ENCODE measurements at regions not wholly inside any gene's neighbourhood (a gene's known extent, or its start where the extent isn't known, plus 50 kb on each side); places are given as distances from the start of the nearest gene placed in this dataset.
A peak's percentile ranks its signal among the peaks of the same experiment; 100 is the strongest.

DNA sequence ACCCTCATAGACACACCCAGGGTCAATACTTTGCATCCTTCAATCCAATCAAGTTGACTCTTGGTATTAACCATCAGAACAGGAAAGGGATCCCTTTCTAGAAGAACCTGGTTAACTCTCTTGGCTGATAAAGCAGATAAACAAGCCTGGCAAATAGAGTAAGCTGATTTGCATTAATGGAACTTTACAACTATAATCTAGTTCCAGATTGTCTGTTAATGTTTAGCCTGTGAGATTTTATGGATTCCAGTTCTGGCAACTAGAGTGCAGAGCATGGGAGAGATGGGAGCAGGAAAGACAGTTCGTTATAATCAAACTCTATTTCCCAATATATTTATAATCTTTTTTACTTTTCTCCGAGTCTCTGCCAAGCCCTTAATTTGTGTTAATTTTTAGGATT, 272.6 kb upstream of the KLHL1 start:
- DNase-seq (peak; percentile 33 to 81), FAIRE-seq (no peak)
- no peaks in the 10 kb centered on the region for H3K4me1 ChIP-seq (ENCODE audit: control insufficient read depth in 3 of 3, insufficient read depth in 2 of 3, low read depth in 1 of 3, low read length in 2 of 3)
- no peak overlapping the region for H3K4me3 ChIP-seq (ENCODE audit: low read depth in 1 of 3, low read length in 3 of 3)
- 18 to 60% (median 18%) methylated on average over 2 of the region's 2 CpGs for WGBS, 3 donors
- H3K36me3 ChIP-seq (ENCODE audit: control insufficient read depth in 3 of 3, insufficient read depth in 2 of 3, low read depth in 1 of 3, low read length in 3 of 3): no peaks in the 10 kb centered on the region
- H3K9me3 ChIP-seq (ENCODE audit: control insufficient read depth in 2 of 2, insufficient read depth in 1 of 2, low read depth in 1 of 2, low read length in 1 of 2): peaks cover 0 to 5% of the 10 kb centered on the region in 2 donors
- no peaks in the 10 kb centered on the region for H3K27me3 ChIP-seq (ENCODE audit: control insufficient read depth in 3 of 3, insufficient read depth in 3 of 3, low read length in 3 of 3)
- no peak overlapping the region for H3K27ac ChIP-seq (ENCODE audit: low read depth in 1 of 3, low read length in 2 of 3)

DNA sequence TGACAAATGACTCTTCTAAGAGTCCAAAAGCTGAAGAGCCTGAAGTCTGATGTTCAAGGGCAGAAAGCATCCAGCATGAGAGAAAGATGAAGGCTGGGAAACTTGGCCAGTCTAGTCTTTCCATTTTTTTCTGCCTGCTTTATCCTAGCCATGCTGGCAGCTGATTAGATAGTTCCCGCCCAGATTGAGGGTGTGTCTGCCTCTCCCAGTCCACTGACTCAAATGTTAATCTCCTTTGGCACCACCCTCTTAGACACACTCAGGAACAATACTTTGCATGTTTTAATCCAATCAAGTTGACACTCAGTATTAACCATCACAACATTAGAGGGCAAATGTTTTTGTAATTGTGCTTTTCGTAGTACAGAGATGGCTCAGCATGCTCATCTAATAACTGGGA, 267.5 kb upstream of the KLHL1 start:
- Histone ChIP-seq H3K4me1 (ENCODE audit: control insufficient read depth in 3 of 3, insufficient read depth in 2 of 3, low read depth in 1 of 3, low read length in 2 of 3) (no peaks in the 10 kb centered on the region), H3K36me3 (ENCODE audit: control insufficient read depth in 3 of 3, insufficient read depth in 2 of 3, low read depth in 1 of 3, low read length in 3 of 3) (no peaks in the 10 kb centered on the region), H3K9me3 (ENCODE audit: control insufficient read depth in 2 of 2, insufficient read depth in 1 of 2, low read depth in 1 of 2, low read length in 1 of 2) (no peaks in the 10 kb centered on the region), H3K27ac (ENCODE audit: low read depth in 1 of 3, low read length in 2 of 3) (peak overlapping the region in 1 of 3 donors; percentile 12), H3K27me3 (ENCODE audit: control insufficient read depth in 3 of 3, insufficient read depth in 3 of 3, low read length in 3 of 3) (no peaks in the 10 kb centered on the region), H3K4me3 (ENCODE audit: low read depth in 1 of 3, low read length in 3 of 3) (no peak overlapping the region)
- FAIRE-seq (no peak), DNase-seq (peak; percentile 12 to 85)
- WGBS, 3 donors: 28 to 65% (median 32%) methylated on average over 2 of the region's 2 CpGs

DNA sequence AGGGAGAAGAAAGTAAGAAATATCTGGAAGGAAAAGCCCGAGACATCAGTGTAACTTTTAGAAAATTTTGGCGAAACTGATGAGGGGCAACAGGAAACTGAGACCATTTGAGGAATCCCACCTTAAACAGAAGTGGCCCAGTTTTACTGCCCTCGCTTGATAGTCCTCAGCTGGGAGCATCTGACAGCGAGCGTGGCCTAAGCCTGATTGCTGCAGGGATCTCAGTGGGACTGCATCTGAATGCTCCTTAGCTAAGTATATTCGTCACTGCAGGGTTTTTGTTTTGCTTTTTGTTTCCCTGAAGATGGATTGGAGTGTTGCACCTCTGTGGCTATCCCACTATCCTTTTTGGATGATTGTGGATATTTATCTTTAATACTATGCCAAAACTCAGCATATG, 262.7 kb upstream of the KLHL1 start:
- H3K4me3 ChIP-seq (ENCODE audit: low read depth in 1 of 3, low read length in 3 of 3): no peak overlapping the region
- WGBS, 3 donors: 69 to 82% (median 82%) methylated on average over 6 of the region's 6 CpGs
- H3K36me3 ChIP-seq (ENCODE audit: control insufficient read depth in 3 of 3, insufficient read depth in 2 of 3, low read depth in 1 of 3, low read length in 3 of 3): peaks cover 0 to 1% (median 0%) of the 10 kb centered on the region in 3 donors
- DNase-seq (no peak), FAIRE-seq (no peak)
- H3K9me3 ChIP-seq (ENCODE audit: control insufficient read depth in 2 of 2, insufficient read depth in 1 of 2, low read depth in 1 of 2, low read length in 1 of 2): no peaks in the 10 kb centered on the region
- no peak overlapping the region for H3K27ac ChIP-seq (ENCODE audit: low read depth in 1 of 3, low read length in 2 of 3)
- no peaks in the 10 kb centered on the region for H3K27me3 ChIP-seq (ENCODE audit: control insufficient read depth in 3 of 3, insufficient read depth in 3 of 3, low read length in 3 of 3)
- H3K4me1 ChIP-seq (ENCODE audit: control insufficient read depth in 3 of 3, insufficient read depth in 2 of 3, low read depth in 1 of 3, low read length in 2 of 3): peaks cover 0 to 7% (median 2%) of the 10 kb centered on the region in 3 donors

DNA sequence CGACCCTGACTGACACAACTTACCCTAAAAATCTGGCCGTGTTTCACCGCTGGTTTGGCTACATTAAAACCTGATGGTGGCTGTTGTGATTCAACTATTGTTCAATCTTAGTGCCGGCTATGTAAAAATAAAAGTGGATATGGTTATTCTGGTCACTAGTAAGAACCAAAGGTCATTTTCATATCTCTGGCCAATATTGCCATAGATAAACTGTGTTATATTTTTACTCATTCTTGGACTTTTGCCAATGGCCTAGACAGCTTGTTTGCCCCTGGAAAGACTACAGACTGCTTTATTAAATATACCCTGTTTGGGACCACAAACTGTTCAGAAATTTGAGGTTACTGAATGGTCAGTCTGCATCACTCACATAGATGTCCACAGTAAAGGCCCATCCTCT, 258.5 kb upstream of the KLHL1 start:
- H3K27ac ChIP-seq (ENCODE audit: low read depth in 1 of 3, low read length in 2 of 3): peak overlapping the region in 1 of 3 donors; percentile 32
- no peak for FAIRE-seq

DNA sequence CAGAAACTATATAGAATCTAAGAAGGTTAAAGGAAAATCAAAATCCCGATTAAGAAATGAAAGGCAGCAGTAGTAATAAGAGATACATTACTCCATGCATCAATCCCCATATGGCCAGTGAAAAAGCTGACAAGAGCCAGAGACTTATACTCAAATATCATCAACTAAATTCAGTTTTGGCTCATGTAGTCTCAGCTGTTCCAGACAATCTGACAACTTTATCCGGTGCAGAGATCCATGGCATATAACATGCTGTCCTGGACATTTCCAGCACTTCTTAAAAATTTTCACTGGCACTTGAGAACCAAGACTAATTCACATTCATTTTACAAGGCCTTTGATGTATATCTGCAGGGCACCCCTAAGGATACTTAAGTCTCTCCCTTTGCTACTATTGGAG, 255.7 kb upstream of the KLHL1 start:
- Histone ChIP-seq H3K27ac (ENCODE audit: low read depth in 1 of 3, low read length in 2 of 3) (no peak overlapping the region), H3K27me3 (ENCODE audit: control insufficient read depth in 3 of 3, insufficient read depth in 3 of 3, low read length in 3 of 3) (no peaks in the 10 kb centered on the region), H3K36me3 (ENCODE audit: control insufficient read depth in 3 of 3, insufficient read depth in 2 of 3, low read depth in 1 of 3, low read length in 3 of 3) (peaks cover 0 to 1% (median 0%) of the 10 kb centered on the region in 3 donors), H3K4me1 (ENCODE audit: control insufficient read depth in 3 of 3, insufficient read depth in 2 of 3, low read depth in 1 of 3, low read length in 2 of 3) (peaks cover 0 to 7% (median 2%) of the 10 kb centered on the region in 3 donors), H3K4me3 (ENCODE audit: low read depth in 1 of 3, low read length in 3 of 3) (no peak overlapping the region), H3K9me3 (ENCODE audit: control insufficient read depth in 2 of 2, insufficient read depth in 1 of 2, low read depth in 1 of 2, low read length in 1 of 2) (no peaks in the 10 kb centered on the region)
- no peak for FAIRE-seq
- no peak for DNase-seq
- WGBS, 3 donors: 82 to 93% (median 85%) methylated on average over 2 of the region's 2 CpGs

More for the DNA sequence above, 258.5 kb upstream of the KLHL1 start:
- H3K36me3 ChIP-seq (ENCODE audit: control insufficient read depth in 3 of 3, insufficient read depth in 2 of 3, low read depth in 1 of 3, low read length in 3 of 3): peaks cover 0 to 1% (median 0%) of the 10 kb centered on the region in 3 donors
- DNase-seq: peak; percentile 35 to 69
- H3K4me1 ChIP-seq (ENCODE audit: control insufficient read depth in 3 of 3, insufficient read depth in 2 of 3, low read depth in 1 of 3, low read length in 2 of 3): peaks cover 0 to 7% (median 2%) of the 10 kb centered on the region in 3 donors
- no peaks in the 10 kb centered on the region for H3K9me3 ChIP-seq (ENCODE audit: control insufficient read depth in 2 of 2, insufficient read depth in 1 of 2, low read depth in 1 of 2, low read length in 1 of 2)
- WGBS, 3 donors: 17 to 66% (median 35%) methylated on average over 4 of the region's 4 CpGs
- H3K27me3 ChIP-seq (ENCODE audit: control insufficient read depth in 3 of 3, insufficient read depth in 3 of 3, low read length in 3 of 3): no peaks in the 10 kb centered on the region
- H3K4me3 ChIP-seq (ENCODE audit: low read depth in 1 of 3, low read length in 3 of 3): no peak overlapping the region

DNA sequence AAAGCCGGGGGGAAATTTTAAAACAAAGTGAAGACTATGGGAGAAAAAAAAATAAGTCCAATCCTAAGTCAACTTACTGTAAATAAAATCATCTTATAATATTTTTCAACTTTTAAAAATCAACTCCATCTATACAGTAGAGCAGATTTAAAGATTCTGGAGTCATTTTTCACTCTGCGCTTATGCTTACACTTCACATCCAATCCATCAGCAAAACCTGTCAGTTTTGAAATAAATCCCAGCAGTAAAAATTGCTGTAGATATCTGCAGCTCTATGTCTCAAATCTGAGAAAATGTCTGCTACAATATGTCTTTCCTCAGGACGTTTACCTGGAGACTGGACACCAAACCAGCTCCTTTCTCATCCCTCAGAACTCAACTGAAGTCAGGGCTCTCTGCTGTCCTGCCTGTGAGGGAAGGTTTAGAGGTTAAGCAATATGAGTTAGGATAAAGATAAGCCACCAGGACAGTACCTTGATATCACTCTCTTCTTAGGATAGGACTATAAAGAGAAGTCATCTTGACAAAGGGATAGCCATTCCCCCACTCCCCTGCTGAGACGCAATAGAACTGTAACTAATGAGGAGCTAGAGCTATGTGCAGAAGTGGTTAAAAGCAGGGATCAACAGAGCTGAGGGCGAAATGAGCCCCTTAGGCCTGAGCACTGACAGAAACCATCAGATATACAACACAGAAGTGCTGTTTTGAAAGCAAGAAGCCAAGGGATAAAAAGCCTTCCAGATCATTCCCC, 254.7 kb upstream of the KLHL1 start:
- H3K27me3 ChIP-seq (ENCODE audit: control insufficient read depth in 3 of 3, insufficient read depth in 3 of 3, low read length in 3 of 3): no peaks in the 10 kb centered on the region
- DNase-seq (no peak), FAIRE-seq (no peak)
- peaks cover 0 to 7% (median 2%) of the 10 kb centered on the region in 3 donors for H3K4me1 ChIP-seq (ENCODE audit: control insufficient read depth in 3 of 3, insufficient read depth in 2 of 3, low read depth in 1 of 3, low read length in 2 of 3)
- peaks cover 0 to 1% (median 0%) of the 10 kb centered on the region in 3 donors for H3K36me3 ChIP-seq (ENCODE audit: control insufficient read depth in 3 of 3, insufficient read depth in 2 of 3, low read depth in 1 of 3, low read length in 3 of 3)
- H3K4me3 ChIP-seq (ENCODE audit: low read depth in 1 of 3, low read length in 3 of 3): no peak overlapping the region
- no peaks in the 10 kb centered on the region for H3K9me3 ChIP-seq (ENCODE audit: control insufficient read depth in 2 of 2, insufficient read depth in 1 of 2, low read depth in 1 of 2, low read length in 1 of 2)
- 66 to 76% (median 73%) methylated on average over 5 of the region's 5 CpGs for WGBS, 3 donors
- no peak overlapping the region for H3K27ac ChIP-seq (ENCODE audit: low read depth in 1 of 3, low read length in 2 of 3)

DNA sequence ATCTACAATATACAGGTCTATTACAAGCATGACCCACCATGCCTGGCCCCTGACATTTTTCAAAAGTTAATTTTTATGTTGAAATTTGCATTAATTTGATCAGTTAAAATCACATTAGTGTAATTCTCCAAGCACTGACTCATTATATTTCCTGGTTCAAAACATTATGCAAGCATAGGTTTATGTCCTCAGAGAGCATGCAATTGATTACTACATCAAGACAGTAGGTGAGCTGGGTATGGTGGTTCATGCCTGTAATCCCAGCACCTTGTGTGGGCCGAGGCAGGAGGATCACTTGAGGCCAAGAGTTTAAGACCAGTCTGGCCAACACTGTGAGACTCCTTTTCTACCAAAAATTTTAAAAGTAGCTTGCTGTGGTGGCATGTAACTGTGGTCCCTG, 248.8 kb upstream of the KLHL1 start:
- H3K27ac ChIP-seq (ENCODE audit: low read depth in 1 of 3, low read length in 2 of 3): no peak overlapping the region
- no peaks in the 10 kb centered on the region for H3K4me1 ChIP-seq (ENCODE audit: control insufficient read depth in 3 of 3, insufficient read depth in 2 of 3, low read depth in 1 of 3, low read length in 2 of 3)
- no peaks in the 10 kb centered on the region for H3K9me3 ChIP-seq (ENCODE audit: control insufficient read depth in 2 of 2, insufficient read depth in 1 of 2, low read depth in 1 of 2, low read length in 1 of 2)
- no peaks in the 10 kb centered on the region for H3K36me3 ChIP-seq (ENCODE audit: control insufficient read depth in 3 of 3, insufficient read depth in 2 of 3, low read depth in 1 of 3, low read length in 3 of 3)
- DNase-seq: no peak
- 66 to 78% (median 66%) methylated on average over 1 of the region's 1 CpG for WGBS, 3 donors
- no peaks in the 10 kb centered on the region for H3K27me3 ChIP-seq (ENCODE audit: control insufficient read depth in 3 of 3, insufficient read depth in 3 of 3, low read length in 3 of 3)
- FAIRE-seq: no peak
- H3K4me3 ChIP-seq (ENCODE audit: low read depth in 1 of 3, low read length in 3 of 3): no peak overlapping the region

DNA sequence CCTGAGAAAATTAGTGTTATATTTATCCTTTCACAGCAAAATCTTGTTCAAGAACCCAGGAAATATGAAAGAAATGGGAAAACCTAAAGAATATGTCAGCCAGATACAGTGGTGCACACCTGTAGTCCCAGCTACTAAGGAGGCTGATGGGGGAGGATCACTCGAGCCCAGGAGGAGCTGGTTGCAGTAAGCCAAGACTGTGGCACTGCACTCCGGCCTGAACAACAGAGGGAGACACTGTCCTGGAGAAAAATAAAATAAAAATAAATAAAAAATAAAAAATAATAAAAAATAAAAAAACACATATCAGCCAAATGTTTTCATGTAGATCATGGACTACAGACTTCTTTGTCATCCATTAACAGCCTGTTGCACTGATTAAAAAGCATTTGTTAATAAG, 244.8 kb upstream of the KLHL1 start:
- 14 to 29% (median 19%) methylated on average over 2 of the region's 2 CpGs for whole genome bisulfite sequencing, 3 donors
- Histone ChIP-seq H3K4me3 (ENCODE audit: low read depth in 1 of 3, low read length in 3 of 3) (no peak overlapping the region), H3K27ac (ENCODE audit: low read depth in 1 of 3, low read length in 2 of 3) (no peak overlapping the region), H3K9me3 (ENCODE audit: control insufficient read depth in 2 of 2, insufficient read depth in 1 of 2, low read depth in 1 of 2, low read length in 1 of 2) (no peaks in the 10 kb centered on the region), H3K27me3 (ENCODE audit: control insufficient read depth in 3 of 3, insufficient read depth in 3 of 3, low read length in 3 of 3) (no peaks in the 10 kb centered on the region), H3K4me1 (ENCODE audit: control insufficient read depth in 3 of 3, insufficient read depth in 2 of 3, low read depth in 1 of 3, low read length in 2 of 3) (no peaks in the 10 kb centered on the region), H3K36me3 (ENCODE audit: control insufficient read depth in 3 of 3, insufficient read depth in 2 of 3, low read depth in 1 of 3, low read length in 3 of 3) (no peaks in the 10 kb centered on the region)
- no peak for FAIRE-seq
- DNase-seq: peak in 1 of 2 donors; percentile 12
